HG02763 (cell line): ENCODE measurements at regions not wholly inside any gene's neighbourhood (a gene's known extent, or its start where the extent isn't known, plus 50 kb on each side); places are given as distances from the start of the nearest gene placed in this dataset.

Source experiments
- ATAC-seq: cut with Tn5 transposase; IDR thresholded peaks from one replicate; pipeline ENCODE4 v1.9.1; 2021; ENCODE audit warnings: mild to moderate bottlenecking, moderate library complexity; ENCODE audit not compliant: unreplicated experiment

GRCh38 chr12:17550011-17550410, 540.0 kb downstream of the RERGL start:
- no peak for ATAC-seq

- ATAC-seq, result no peak
These were observed 549.1 kb downstream of the RERGL start for GRCh38 chr12:17540921-17541320.

GRCh38 chr12:17528394-17528793, 561.6 kb downstream of the RERGL start:
- ATAC-seq, result no peak

- no peak for ATAC-seq
These were observed 563.0 kb downstream of the RERGL start for GRCh38 chr12:17527021-17527420.

GRCh38 chr12:17511369-17511768, 578.6 kb downstream of the RERGL start:
- ATAC-seq, result no peak

- no peak for ATAC-seq
These were observed 582.7 kb downstream of the RERGL start for GRCh38 chr12:17507336-17507735.

- ATAC-seq, result no peak
These were observed 586.3 kb downstream of the RERGL start for GRCh38 chr12:17503742-17504141.

GRCh38 chr12:17489452-17489851, 600.5 kb downstream of the RERGL start:
- no peak for ATAC-seq

- no peak for ATAC-seq
These were observed 610.9 kb downstream of the RERGL start for GRCh38 chr12:17478908-17479673.

GRCh38 chr12:17470460-17470859, 619.5 kb downstream of the RERGL start:
- ATAC-seq, result no peak

GRCh38 chr12:17459214-17459613, 630.8 kb downstream of the RERGL start:
- no peak for ATAC-seq

- ATAC-seq, result no peak
These were observed 633.5 kb downstream of the RERGL start for GRCh38 chr12:17456486-17456885.

GRCh38 chr12:17438141-17438540, 651.9 kb downstream of the RERGL start:
- no peak for ATAC-seq

- ATAC-seq, result no peak
These were observed 673.2 kb downstream of the RERGL start for GRCh38 chr12:17416748-17417147.

GRCh38 chr12:17414596-17414995, 675.4 kb downstream of the RERGL start:
- no peak for ATAC-seq

GRCh38 chr12:17411662-17412061, 678.3 kb downstream of the RERGL start:
- no peak for ATAC-seq

GRCh38 chr12:17388679-17389078, 701.3 kb downstream of the RERGL start:
- no peak for ATAC-seq

- no peak for ATAC-seq
These were observed 706.7 kb downstream of the RERGL start for GRCh38 chr12:17383321-17383720.

GRCh38 chr12:17381211-17381610, 708.8 kb downstream of the RERGL start:
- no peak for ATAC-seq

GRCh38 chr12:17372508-17372907, 717.5 kb downstream of the RERGL start:
- no peak for ATAC-seq

GRCh38 chr12:17371491-17372215, 718.3 kb downstream of the RERGL start:
- ATAC-seq, result no peak

GRCh38 chr12:17370621-17371020, 719.4 kb downstream of the RERGL start:
- ATAC-seq, result no peak
